ENCODE measurements at regions not wholly inside any gene's neighbourhood (a gene's known extent, or its start where the extent isn't known, plus 50 kb on each side); places are given as distances from the start of the nearest gene placed in this dataset.

- Histone ChIP-seq H3K4me2 (ENCODE audit: low read length) (no peak overlapping the region), H3K9me2 (ENCODE audit: insufficient read depth, low read length) (no peaks in the 10 kb centered on the region), H3K27me3 (ENCODE audit: insufficient read depth, low read depth, low read length) (no peaks in the 10 kb centered on the region), H3K27ac (ENCODE audit: low read length) (no peak overlapping the region), H3K9me3 (ENCODE audit: low read length) (no peaks in the 10 kb centered on the region), H2AFZ (ENCODE audit: low read depth, low read length) (no peak overlapping the region), H4K20me1 (ENCODE audit: insufficient read depth) (no peaks in the 10 kb centered on the region), H3K9ac (ENCODE audit: low read length) (no peak overlapping the region), H3K36me3 (ENCODE audit: insufficient read depth, low read length) (no peaks in the 10 kb centered on the region), H3F3A (ENCODE audit: insufficient read depth, low read length, poor library complexity, severe bottlenecking) (no peaks in the 10 kb centered on the region), H3K79me2 (replicated peaks; ENCODE audit: insufficient read depth, low read length) (no peaks in the 10 kb centered on the region), H3K4me3 (ENCODE audit: low read length) (no peak overlapping the region)
- no peak for TF ChIP-seq SMC3 (conservative IDR thresholded peaks at IDR 0.05; ENCODE audit: poor library complexity)
- TF ChIP-seq EP300 (conservative IDR thresholded peaks at IDR 0.05; ENCODE audit: poor library complexity, severe bottlenecking) = no peak
- TF ChIP-seq POLR2AphosphoS5 (IDR thresholded peaks at IDR 0.05) = no peak
- no peak for TF ChIP-seq RAD21 (conservative IDR thresholded peaks at IDR 0.05)
- no peak for TF ChIP-seq TAF1 (IDR thresholded peaks at IDR 0.05; ENCODE audit: low read depth)
- TF ChIP-seq EZH2 (IDR thresholded peaks at IDR 0.05; ENCODE audit: borderline replicate concordance, insufficient read depth, low read length, poor library complexity, severe bottlenecking) = no peak
- no peak for TF ChIP-seq REST (IDR thresholded peaks at IDR 0.05; ENCODE audit: borderline replicate concordance)
- TF ChIP-seq CTCF (IDR thresholded peaks at IDR 0.05; ENCODE audit: poor library complexity, severe bottlenecking) = no peak
- TF ChIP-seq MXI1 (conservative IDR thresholded peaks at IDR 0.05; ENCODE audit: poor library complexity, severe bottlenecking) = no peak
These were observed 105.0 kb downstream of the B3GNT2 start for GRCh38 chr2:62300925-62301324.

- H2AFZ ChIP-seq (ENCODE audit: low read depth, low read length) = no peak overlapping the region
- H3K36me3 ChIP-seq (ENCODE audit: insufficient read depth, low read length) = no peaks in the 10 kb centered on the region
- no peaks in the 10 kb centered on the region for H3K9me2 ChIP-seq (ENCODE audit: insufficient read depth, low read length)
- TF ChIP-seq REST (IDR thresholded peaks at IDR 0.05; ENCODE audit: borderline replicate concordance) = no peak
- TF ChIP-seq EZH2 (IDR thresholded peaks at IDR 0.05; ENCODE audit: borderline replicate concordance, insufficient read depth, low read length, poor library complexity, severe bottlenecking) = no peak
- no peak for TF ChIP-seq CTCF (IDR thresholded peaks at IDR 0.05; ENCODE audit: poor library complexity, severe bottlenecking)
- TF ChIP-seq SMC3 (conservative IDR thresholded peaks at IDR 0.05; ENCODE audit: poor library complexity) = no peak
- no peak for TF ChIP-seq POLR2AphosphoS5 (IDR thresholded peaks at IDR 0.05)
- no peak for TF ChIP-seq MXI1 (conservative IDR thresholded peaks at IDR 0.05; ENCODE audit: poor library complexity, severe bottlenecking)
- TF ChIP-seq RAD21 (conservative IDR thresholded peaks at IDR 0.05) = no peak
- no peak for TF ChIP-seq TAF1 (IDR thresholded peaks at IDR 0.05; ENCODE audit: low read depth)
- no peak for TF ChIP-seq EP300 (conservative IDR thresholded peaks at IDR 0.05; ENCODE audit: poor library complexity, severe bottlenecking)
- no peaks in the 10 kb centered on the region for H3F3A ChIP-seq (ENCODE audit: insufficient read depth, low read length, poor library complexity, severe bottlenecking)
- H3K9me3 ChIP-seq (ENCODE audit: low read length) = no peaks in the 10 kb centered on the region
- no peaks in the 10 kb centered on the region for H3K79me2 ChIP-seq (replicated peaks; ENCODE audit: insufficient read depth, low read length)
- no peak overlapping the region for H3K4me2 ChIP-seq (ENCODE audit: low read length)
- no peak overlapping the region for H3K9ac ChIP-seq (ENCODE audit: low read length)
- H3K27ac ChIP-seq (ENCODE audit: low read length) = no peak overlapping the region
- H4K20me1 ChIP-seq (ENCODE audit: insufficient read depth) = no peaks in the 10 kb centered on the region
- no peaks in the 10 kb centered on the region for H3K27me3 ChIP-seq (ENCODE audit: insufficient read depth, low read depth, low read length)
- H3K4me3 ChIP-seq (ENCODE audit: low read length) = no peak overlapping the region
These were observed 101.7 kb downstream of the B3GNT2 start for GRCh38 chr2:62297624-62298010.
